PC-3 (cell line): ENCODE measurements at regions not wholly inside any gene's neighbourhood (a gene's known extent, or its start where the extent isn't known, plus 50 kb on each side); places are given as distances from the start of the nearest gene placed in this dataset.
"Not testable (repeated sequence)": the region's sequence is repeated elsewhere in the genome, so short reads cannot be mapped to it uniquely, and the experiment has no call there.

Experiments used
- ATAC-seq: fragments of 200-7000 bp; cut with Tn5 transposase; 2 replicates; pipeline ENCODE4 v1.9.1; 2020; ENCODE audit warnings: mild to moderate bottlenecking, moderate library complexity
- BruUV-seq: library from RNA; stranded (reverse); fragments of 400-500 nt; replicated peaks from 2 replicates; lab custom pipeline; 2021; lab: Mats Ljungman, UMichigan
- CTCF ChIA-PET: fragments of 300-600 bp; sonication (Branson Sonifier 250); formaldehyde crosslinking; loops from one replicate; lab custom pipeline; 2022; ENCODE audit warnings: antibody characterized with exemption; lab: Charles Lee
- POLR2A ChIA-PET: fragments of 300-600 bp; sonication (Branson Sonifier 250); formaldehyde crosslinking; loops from one replicate; lab custom pipeline; 2022; ENCODE audit warnings: antibody characterized with exemption; ENCODE audit not compliant: unreplicated experiment; lab: Charles Lee
- DNase-seq: peaks from one replicate; pipeline ENCODE4 v3.0.0-alpha.2; 2015
- H2AFZ ChIP-seq: fragments of 300-600 bp; sonication (generic); 2 replicates; pipeline ENCODE4 v1.6.0; 2016; ENCODE audit warnings: antibody characterized with exemption, low read length
- H3F3A ChIP-seq: fragments of 300-600 bp; sonication (generic); one replicate; pipeline ENCODE4 v1.6.0; 2017; ENCODE audit warnings: antibody characterized with exemption, low read length, control low read depth, mild to moderate bottlenecking; ENCODE audit not compliant: unreplicated experiment
- H3K27ac ChIP-seq: fragments of 300-600 bp; sonication (generic); 2 replicates; pipeline ENCODE4 v1.5.1; 2016; ENCODE audit warnings: mild to moderate bottlenecking, low read length
- H3K27me3 ChIP-seq: fragments of 300-600 bp; sonication (generic); 2 replicates; pipeline ENCODE4 v1.6.1; 2016; ENCODE audit warnings: low read length, mixed read lengths
- H3K36me3 ChIP-seq: fragments of 300-600 bp; sonication (generic); 2 replicates; pipeline ENCODE4 v1.6.1; 2016; ENCODE audit warnings: low read depth, mixed run types, low read length, mixed read lengths
- H3K4me1 ChIP-seq: fragments of 300-600 bp; sonication (generic); 2 replicates; pipeline ENCODE4 v1.5.1; 2016; ENCODE audit warnings: low read length; ENCODE audit not compliant: insufficient read depth
- H3K4me2 ChIP-seq: fragments of 300-600 bp; sonication (generic); 2 replicates; pipeline ENCODE4 v1.6.0; 2016; ENCODE audit warnings: low read length
- H3K4me3 ChIP-seq: fragments of 300-600 bp; sonication (generic); 2 replicates; pipeline ENCODE4 v1.5.1; 2016; ENCODE audit warnings: mild to moderate bottlenecking, low read length, mixed read lengths
- H3K79me2 ChIP-seq: fragments of 300-600 bp; sonication (generic); 2 replicates; pipeline ENCODE4 v1.6.1; 2017; ENCODE audit warnings: low read length, mixed read lengths
- H3K9ac ChIP-seq: fragments of 300-600 bp; sonication (generic); 2 replicates; pipeline ENCODE4 v1.6.0; 2016; ENCODE audit warnings: mild to moderate bottlenecking, low read length
- H3K9me2 ChIP-seq: fragments of 300-600 bp; sonication (generic); replicated peaks from 2 replicates; pipeline ENCODE4 v1.6.1; 2016; ENCODE audit warnings: mixed run types, low read length, mixed read lengths
- H3K9me3 ChIP-seq: fragments of 300-600 bp; sonication (generic); 2 replicates; pipeline ENCODE4 v1.6.1; 2016; ENCODE audit warnings: low read length, mixed read lengths
- H4K20me1 ChIP-seq: fragments of 300-600 bp; sonication (generic); 2 replicates; pipeline ENCODE4 v1.6.1; 2016; ENCODE audit warnings: low read length, mixed read lengths
- EZH2 ChIP-seq: fragments of 300-600 bp; sonication (generic); IDR thresholded peaks from one replicate; pipeline ENCODE4 v1.6.1; 2017; ENCODE audit warnings: antibody characterized with exemption, mild to moderate bottlenecking, low read length; ENCODE audit not compliant: unreplicated experiment
- EZH2phosphoT487 ChIP-seq: fragments of 300-600 bp; sonication (generic); IDR thresholded peaks from 2 replicates; pipeline ENCODE4 v1.6.1; 2018; ENCODE audit warnings: mild to moderate bottlenecking, antibody characterized with exemption, low read length, borderline replicate concordance
- intact Hi-C: fragments of 100-400 bp; cut with micrococcal nuclease; formaldehyde crosslinking; loops from 2 replicates; pipeline ENCODE4 v1.9.0; 2023
- TF ChIP-seq, protein P1 (sequence below): fragments of 300-600 bp; sonication (generic); conservative IDR thresholded peaks from 2 replicates; pipeline ENCODE4 v1.5.1; 2017; ENCODE audit warnings: antibody characterized with exemption, low read depth, mild to moderate bottlenecking, low read length

DNA sequence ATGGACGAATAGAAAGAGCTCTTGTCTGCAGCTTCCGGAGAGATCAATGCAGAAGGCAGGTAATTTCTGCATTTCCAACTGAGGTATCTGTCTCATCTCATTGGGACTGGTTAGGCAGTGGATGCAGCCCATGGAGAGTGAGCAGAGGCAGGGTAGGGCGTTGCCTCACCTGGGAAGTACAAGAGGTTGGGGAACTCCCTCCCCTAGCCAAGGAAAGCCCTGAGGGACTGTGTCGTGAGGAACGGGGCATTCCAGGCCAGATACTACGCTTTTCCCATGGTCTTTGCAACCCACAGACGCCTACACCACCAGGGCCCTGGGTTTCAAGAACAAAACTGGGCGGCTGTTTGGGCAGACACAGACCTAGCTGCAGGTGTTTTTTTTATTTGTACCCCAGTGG lies 186.3 kb downstream of the ETV1 start:
- no peak for ATAC-seq
- no peak for DNase-seq
- POLR2A ChIA-PET: no interaction called here

GRCh38 chr7:13806089-13806867 lies 183.2 kb downstream of the ETV1 start:
- BruUV-seq, H3K79me2 ChIP-seq, H3K4me2 ChIP-seq, ATAC-seq, DNase-seq, H3F3A ChIP-seq, H3K27me3 ChIP-seq, H3K9me2 ChIP-seq, H3K36me3 ChIP-seq, intact Hi-C loops, H3K9me3 ChIP-seq, H2AFZ ChIP-seq, H3K9ac ChIP-seq, H3K27ac ChIP-seq, H3K4me1 ChIP-seq, CTCF ChIA-PET, H4K20me1 ChIP-seq, POLR2A ChIA-PET, H3K4me3 ChIP-seq: not testable (repeated sequence)

More for the DNA sequence above, 186.3 kb downstream of the ETV1 start:
- H2AFZ ChIP-seq: no peak overlapping the region
- H3K4me3 ChIP-seq: no peak overlapping the region
- no peaks in the 10 kb centered on the region for H3K79me2 ChIP-seq
- TF ChIP-seq EZH2phosphoT487 (no peak), EZH2 (no peak)
- TF ChIP-seq, protein P1, sequence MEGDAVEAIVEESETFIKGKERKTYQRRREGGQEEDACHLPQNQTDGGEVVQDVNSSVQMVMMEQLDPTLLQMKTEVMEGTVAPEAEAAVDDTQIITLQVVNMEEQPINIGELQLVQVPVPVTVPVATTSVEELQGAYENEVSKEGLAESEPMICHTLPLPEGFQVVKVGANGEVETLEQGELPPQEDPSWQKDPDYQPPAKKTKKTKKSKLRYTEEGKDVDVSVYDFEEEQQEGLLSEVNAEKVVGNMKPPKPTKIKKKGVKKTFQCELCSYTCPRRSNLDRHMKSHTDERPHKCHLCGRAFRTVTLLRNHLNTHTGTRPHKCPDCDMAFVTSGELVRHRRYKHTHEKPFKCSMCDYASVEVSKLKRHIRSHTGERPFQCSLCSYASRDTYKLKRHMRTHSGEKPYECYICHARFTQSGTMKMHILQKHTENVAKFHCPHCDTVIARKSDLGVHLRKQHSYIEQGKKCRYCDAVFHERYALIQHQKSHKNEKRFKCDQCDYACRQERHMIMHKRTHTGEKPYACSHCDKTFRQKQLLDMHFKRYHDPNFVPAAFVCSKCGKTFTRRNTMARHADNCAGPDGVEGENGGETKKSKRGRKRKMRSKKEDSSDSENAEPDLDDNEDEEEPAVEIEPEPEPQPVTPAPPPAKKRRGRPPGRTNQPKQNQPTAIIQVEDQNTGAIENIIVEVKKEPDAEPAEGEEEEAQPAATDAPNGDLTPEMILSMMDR: no peak
- intact Hi-C loops: no loop called here
- peaks cover 14% of the 10 kb centered on the region for H3K4me1 ChIP-seq
- no peak overlapping the region for H3K9ac ChIP-seq
- no peaks in the 10 kb centered on the region for H3F3A ChIP-seq
- H3K36me3 ChIP-seq: no peaks in the 10 kb centered on the region
- CTCF ChIA-PET: no interaction called here
- no peaks in the 10 kb centered on the region for H3K9me2 ChIP-seq
- no TSS peak for BruUV-seq
- H3K27me3 ChIP-seq: no peaks in the 10 kb centered on the region
- H3K9me3 ChIP-seq: no peaks in the 10 kb centered on the region
- H4K20me1 ChIP-seq: no peaks in the 10 kb centered on the region
- H3K27ac ChIP-seq: no peak overlapping the region
- H3K4me2 ChIP-seq: no peak overlapping the region

GRCh38 chr7:13817230-13817629 lies 172.2 kb downstream of the ETV1 start:
- H3K27ac ChIP-seq, ATAC-seq, DNase-seq, POLR2A ChIA-PET, H3K79me2 ChIP-seq, H3K9me3 ChIP-seq, intact Hi-C loops, H2AFZ ChIP-seq, H3F3A ChIP-seq, BruUV-seq, H3K9me2 ChIP-seq, H3K27me3 ChIP-seq, H3K36me3 ChIP-seq, H3K4me3 ChIP-seq, CTCF ChIA-PET, H4K20me1 ChIP-seq, H3K4me2 ChIP-seq, H3K9ac ChIP-seq: not testable (repeated sequence)
- H3K4me1 ChIP-seq: peaks cover 14% of the 10 kb centered on the region
